Ishikawa (cell line): ENCODE measurements at regions not wholly inside any gene's neighbourhood (a gene's known extent, or its start where the extent isn't known, plus 50 kb on each side); places are given as distances from the start of the nearest gene placed in this dataset.

Source experiments
- CEBPB ChIP-seq: IDR thresholded peaks from 2 replicates; pipeline ENCODE4 v1.6.1; 2012
- CREB1 ChIP-seq: IDR thresholded peaks from 2 replicates; pipeline ENCODE4 v1.6.1; 2012; ENCODE audit warnings: low read depth
- EP300 ChIP-seq: IDR thresholded peaks from 2 replicates; pipeline ENCODE4 v1.6.1; 2012; ENCODE audit warnings: borderline replicate concordance

GRCh38 chr20:39394461-39394860, 432.3 kb downstream of the DHX35 start:
- TF ChIP-seq CEBPB (no peak), EP300 (no peak), CREB1 (no peak)
